Liver (tissue), 3 donors: ENCODE measurements at regions not wholly inside any gene's neighbourhood (a gene's known extent, or its start where the extent isn't known, plus 50 kb on each side); places are given as distances from the start of the nearest gene placed in this dataset.

Experiments
- FOXA1 ChIP-seq: IDR thresholded peaks from 2 replicates; pipeline ENCODE4 v1.6.1; 2016; ENCODE audit warnings: antibody characterized with exemption
- GABPA ChIP-seq, 2 donors: IDR thresholded peaks in 1 of 2; conservative IDR thresholded peaks in 1 of 2; 2 replicates each; pipeline ENCODE4 v1.6.1; 2016; ENCODE audit warnings: antibody characterized with exemption in 2 of 2, mild to moderate bottlenecking in 1 of 2, moderate library complexity in 1 of 2
- HNF4A ChIP-seq, 2 donors: conservative IDR thresholded peaks; 2 replicates each; pipeline ENCODE4 v1.6.1; 2016; ENCODE audit warnings: antibody characterized with exemption in 2 of 2, mild to moderate bottlenecking in 2 of 2
- HNF4G ChIP-seq: IDR thresholded peaks from 2 replicates; pipeline ENCODE4 v1.6.1; 2016; ENCODE audit warnings: antibody characterized with exemption
- NR2F2 ChIP-seq: IDR thresholded peaks from 2 replicates; pipeline ENCODE4 v1.6.1; 2016; ENCODE audit warnings: antibody characterized with exemption
- RAD21 ChIP-seq, 2 donors: IDR thresholded peaks; 2 replicates each; pipeline ENCODE4 v1.6.1; 2016; ENCODE audit warnings: antibody characterized with exemption in 2 of 2, mild to moderate bottlenecking in 2 of 2
- RXRA ChIP-seq, 2 donors: IDR thresholded peaks; 2 replicates each; pipeline ENCODE4 v1.6.1; 2017 to 2018; ENCODE audit warnings: antibody characterized with exemption in 2 of 2, mild to moderate bottlenecking in 1 of 2
- SP1 ChIP-seq: IDR thresholded peaks from 2 replicates; pipeline ENCODE4 v1.6.1; 2018; ENCODE audit warnings: antibody characterized with exemption, mild to moderate bottlenecking
- TAF1 ChIP-seq: conservative IDR thresholded peaks from 2 replicates; pipeline ENCODE4 v1.6.1; 2016; ENCODE audit warnings: antibody characterized with exemption, mild to moderate bottlenecking
- YY1 ChIP-seq: IDR thresholded peaks from 2 replicates; pipeline ENCODE4 v1.6.1; 2016; ENCODE audit warnings: antibody characterized with exemption, mild to moderate bottlenecking
- TF ChIP-seq, protein P1 (sequence below): fragments of 150-350 bp; IDR thresholded peaks from 2 replicates; pipeline ENCODE4 v1.5.1; 2017; ENCODE audit warnings: improper control_type of control experiment, low read depth, low read length; ENCODE audit not compliant: missing input control
- TF ChIP-seq, protein P2 (sequence below): IDR thresholded peaks from 2 replicates; pipeline ENCODE4 v1.6.1; 2016; ENCODE audit warnings: antibody characterized with exemption, mild to moderate bottlenecking
- TF ChIP-seq, protein P3 (sequence below): IDR thresholded peaks from 2 replicates; pipeline ENCODE4 v1.6.1; 2016; ENCODE audit warnings: antibody characterized with exemption
- donor health status: healthy.
- donor health status: healthy.

DNA sequence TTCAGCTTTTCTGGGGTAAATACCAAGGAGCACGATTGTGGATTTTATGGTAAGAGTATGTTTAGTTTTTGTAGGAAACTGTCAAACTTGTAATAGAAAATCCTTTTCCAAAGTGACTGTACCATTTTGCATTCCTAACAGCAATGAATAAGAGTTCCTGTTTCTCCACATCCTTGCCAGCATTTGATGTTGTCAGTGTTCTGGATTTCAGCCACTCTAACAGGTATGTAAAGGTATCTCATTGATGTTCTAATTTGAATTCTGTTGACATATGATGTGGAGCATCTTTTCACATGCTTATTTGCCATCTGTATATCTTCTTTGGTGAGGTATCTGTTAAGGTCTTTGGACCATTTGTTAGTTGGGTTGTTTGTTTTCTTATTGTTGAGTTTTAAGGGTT lies 50.3 kb upstream of the RGS2 start:
- TF ChIP-seq, protein P1, sequence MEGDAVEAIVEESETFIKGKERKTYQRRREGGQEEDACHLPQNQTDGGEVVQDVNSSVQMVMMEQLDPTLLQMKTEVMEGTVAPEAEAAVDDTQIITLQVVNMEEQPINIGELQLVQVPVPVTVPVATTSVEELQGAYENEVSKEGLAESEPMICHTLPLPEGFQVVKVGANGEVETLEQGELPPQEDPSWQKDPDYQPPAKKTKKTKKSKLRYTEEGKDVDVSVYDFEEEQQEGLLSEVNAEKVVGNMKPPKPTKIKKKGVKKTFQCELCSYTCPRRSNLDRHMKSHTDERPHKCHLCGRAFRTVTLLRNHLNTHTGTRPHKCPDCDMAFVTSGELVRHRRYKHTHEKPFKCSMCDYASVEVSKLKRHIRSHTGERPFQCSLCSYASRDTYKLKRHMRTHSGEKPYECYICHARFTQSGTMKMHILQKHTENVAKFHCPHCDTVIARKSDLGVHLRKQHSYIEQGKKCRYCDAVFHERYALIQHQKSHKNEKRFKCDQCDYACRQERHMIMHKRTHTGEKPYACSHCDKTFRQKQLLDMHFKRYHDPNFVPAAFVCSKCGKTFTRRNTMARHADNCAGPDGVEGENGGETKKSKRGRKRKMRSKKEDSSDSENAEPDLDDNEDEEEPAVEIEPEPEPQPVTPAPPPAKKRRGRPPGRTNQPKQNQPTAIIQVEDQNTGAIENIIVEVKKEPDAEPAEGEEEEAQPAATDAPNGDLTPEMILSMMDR = no peak
- TF ChIP-seq, protein P2, sequence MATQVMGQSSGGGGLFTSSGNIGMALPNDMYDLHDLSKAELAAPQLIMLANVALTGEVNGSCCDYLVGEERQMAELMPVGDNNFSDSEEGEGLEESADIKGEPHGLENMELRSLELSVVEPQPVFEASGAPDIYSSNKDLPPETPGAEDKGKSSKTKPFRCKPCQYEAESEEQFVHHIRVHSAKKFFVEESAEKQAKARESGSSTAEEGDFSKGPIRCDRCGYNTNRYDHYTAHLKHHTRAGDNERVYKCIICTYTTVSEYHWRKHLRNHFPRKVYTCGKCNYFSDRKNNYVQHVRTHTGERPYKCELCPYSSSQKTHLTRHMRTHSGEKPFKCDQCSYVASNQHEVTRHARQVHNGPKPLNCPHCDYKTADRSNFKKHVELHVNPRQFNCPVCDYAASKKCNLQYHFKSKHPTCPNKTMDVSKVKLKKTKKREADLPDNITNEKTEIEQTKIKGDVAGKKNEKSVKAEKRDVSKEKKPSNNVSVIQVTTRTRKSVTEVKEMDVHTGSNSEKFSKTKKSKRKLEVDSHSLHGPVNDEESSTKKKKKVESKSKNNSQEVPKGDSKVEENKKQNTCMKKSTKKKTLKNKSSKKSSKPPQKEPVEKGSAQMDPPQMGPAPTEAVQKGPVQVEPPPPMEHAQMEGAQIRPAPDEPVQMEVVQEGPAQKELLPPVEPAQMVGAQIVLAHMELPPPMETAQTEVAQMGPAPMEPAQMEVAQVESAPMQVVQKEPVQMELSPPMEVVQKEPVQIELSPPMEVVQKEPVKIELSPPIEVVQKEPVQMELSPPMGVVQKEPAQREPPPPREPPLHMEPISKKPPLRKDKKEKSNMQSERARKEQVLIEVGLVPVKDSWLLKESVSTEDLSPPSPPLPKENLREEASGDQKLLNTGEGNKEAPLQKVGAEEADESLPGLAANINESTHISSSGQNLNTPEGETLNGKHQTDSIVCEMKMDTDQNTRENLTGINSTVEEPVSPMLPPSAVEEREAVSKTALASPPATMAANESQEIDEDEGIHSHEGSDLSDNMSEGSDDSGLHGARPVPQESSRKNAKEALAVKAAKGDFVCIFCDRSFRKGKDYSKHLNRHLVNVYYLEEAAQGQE = no peak
- TF ChIP-seq NR2F2 = no peak
- TF ChIP-seq GABPA (IDR thresholded peaks at IDR 0.05 in 1 of 2, conservative IDR thresholded peaks at IDR 0.05 in 1 of 2) = no peak
- no peak for TF ChIP-seq FOXA1
- TF ChIP-seq SP1 = no peak
- TF ChIP-seq YY1 = no peak
- TF ChIP-seq RXRA (IDR thresholded peaks at IDR 0.05) = no peak
- TF ChIP-seq, protein P3, sequence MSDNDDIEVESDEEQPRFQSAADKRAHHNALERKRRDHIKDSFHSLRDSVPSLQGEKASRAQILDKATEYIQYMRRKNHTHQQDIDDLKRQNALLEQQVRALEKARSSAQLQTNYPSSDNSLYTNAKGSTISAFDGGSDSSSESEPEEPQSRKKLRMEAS = no peak
- TF ChIP-seq TAF1 = no peak
- no peak for TF ChIP-seq HNF4A (conservative IDR thresholded peaks at IDR 0.05)
- TF ChIP-seq RAD21 (IDR thresholded peaks at IDR 0.05) = no peak
- TF ChIP-seq HNF4G = no peak
